ENCODE measurements at regions not wholly inside any gene's neighbourhood (a gene's known extent, or its start where the extent isn't known, plus 50 kb on each side); places are given as distances from the start of the nearest gene placed in this dataset.
"Not testable (repeated sequence)": the region's sequence is repeated elsewhere in the genome, so short reads cannot be mapped to it uniquely, and the experiment has no call there.

DNA sequence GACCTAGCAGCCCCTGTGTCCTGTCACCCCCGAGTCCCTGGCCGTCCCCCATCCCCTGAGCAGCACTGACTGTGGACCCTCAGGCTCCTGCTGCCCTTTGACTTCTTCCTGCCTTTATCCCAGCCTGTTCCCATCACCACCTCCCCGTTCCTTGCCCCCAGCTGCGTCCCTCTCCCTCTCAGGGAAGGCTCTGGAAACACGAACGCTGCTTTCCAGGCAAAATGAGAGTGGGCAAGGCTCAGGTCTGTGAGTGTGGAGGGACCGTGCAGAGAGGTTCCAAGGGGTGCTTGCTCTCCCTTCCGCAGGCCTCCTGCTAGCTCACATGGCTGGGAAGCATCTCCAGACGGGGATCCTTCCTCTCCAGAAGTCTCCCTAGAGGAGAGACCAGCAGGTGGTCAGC is 501.8 kb upstream of the SALL3 start:
- TF ChIP-seq, protein P1, sequence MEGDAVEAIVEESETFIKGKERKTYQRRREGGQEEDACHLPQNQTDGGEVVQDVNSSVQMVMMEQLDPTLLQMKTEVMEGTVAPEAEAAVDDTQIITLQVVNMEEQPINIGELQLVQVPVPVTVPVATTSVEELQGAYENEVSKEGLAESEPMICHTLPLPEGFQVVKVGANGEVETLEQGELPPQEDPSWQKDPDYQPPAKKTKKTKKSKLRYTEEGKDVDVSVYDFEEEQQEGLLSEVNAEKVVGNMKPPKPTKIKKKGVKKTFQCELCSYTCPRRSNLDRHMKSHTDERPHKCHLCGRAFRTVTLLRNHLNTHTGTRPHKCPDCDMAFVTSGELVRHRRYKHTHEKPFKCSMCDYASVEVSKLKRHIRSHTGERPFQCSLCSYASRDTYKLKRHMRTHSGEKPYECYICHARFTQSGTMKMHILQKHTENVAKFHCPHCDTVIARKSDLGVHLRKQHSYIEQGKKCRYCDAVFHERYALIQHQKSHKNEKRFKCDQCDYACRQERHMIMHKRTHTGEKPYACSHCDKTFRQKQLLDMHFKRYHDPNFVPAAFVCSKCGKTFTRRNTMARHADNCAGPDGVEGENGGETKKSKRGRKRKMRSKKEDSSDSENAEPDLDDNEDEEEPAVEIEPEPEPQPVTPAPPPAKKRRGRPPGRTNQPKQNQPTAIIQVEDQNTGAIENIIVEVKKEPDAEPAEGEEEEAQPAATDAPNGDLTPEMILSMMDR (IDR thresholded peaks at IDR 0.05; ENCODE audit: low read depth, low read length) = no peak
- no peak overlapping the region for H3K4me3 ChIP-seq (ENCODE audit: low read depth, low read length)

DNA sequence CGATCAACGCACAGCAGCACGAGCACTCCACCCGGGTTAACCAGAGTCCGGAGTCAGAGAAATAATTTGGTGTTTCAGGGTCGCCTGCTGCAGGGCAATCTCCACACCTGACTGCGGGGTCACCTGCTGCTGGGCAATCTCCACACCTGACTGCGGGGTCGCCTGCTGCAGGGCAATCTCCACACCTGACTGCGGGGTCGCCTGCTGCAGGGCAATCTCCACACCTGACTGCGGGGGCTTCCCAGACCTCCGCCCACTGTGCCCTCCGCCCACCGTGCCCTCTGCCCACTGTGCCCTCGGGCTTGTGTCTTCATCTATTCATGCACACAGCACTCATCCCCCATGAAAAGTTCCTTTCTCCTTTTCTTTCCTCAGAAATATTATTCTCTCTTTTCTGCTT is 500.2 kb upstream of the SALL3 start:
- H3K4me3 ChIP-seq (ENCODE audit: low read depth, low read length) = no peak overlapping the region
- TF ChIP-seq, protein P1 (IDR thresholded peaks at IDR 0.05; ENCODE audit: low read depth, low read length) = no peak

DNA sequence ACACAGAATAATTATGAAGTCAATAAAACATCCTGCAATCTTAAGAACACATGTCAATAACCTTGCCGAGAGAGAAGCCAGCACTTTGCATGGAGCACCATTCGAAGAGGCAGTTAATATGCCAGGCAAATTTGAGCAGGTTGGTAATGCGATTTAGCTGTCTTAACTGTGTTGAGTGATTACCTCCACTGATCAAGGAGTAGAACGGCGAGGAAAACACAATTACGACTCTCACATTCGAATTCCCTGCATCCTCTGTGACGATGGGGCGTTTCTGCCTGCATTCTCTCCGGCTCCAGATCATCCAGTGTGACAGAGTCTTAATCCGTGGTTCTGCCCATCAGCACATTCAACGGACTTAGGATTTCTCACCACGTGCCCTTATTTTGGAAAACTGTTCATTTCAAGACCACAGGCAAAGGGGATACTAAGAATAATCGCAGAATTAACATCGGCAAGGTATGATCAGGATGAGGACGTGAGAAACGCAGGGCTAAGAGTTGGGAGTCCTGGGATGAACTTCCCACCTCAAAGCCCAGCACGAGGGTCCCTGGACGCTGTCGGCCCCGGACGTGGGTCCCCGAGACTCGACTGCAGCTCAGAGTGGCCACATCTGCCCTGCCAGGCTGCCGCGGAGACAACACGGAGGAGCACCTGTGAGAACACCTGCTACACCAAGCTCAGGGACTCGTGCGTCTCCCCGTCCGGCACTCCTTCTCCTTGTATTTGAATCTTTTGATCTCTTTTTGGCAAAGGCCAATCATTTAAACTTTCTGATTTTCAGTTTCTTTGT is 499.2 kb upstream of the SALL3 start:
- H3K4me3 ChIP-seq (ENCODE audit: low read depth, low read length) = no peak overlapping the region
- TF ChIP-seq, protein P1 (IDR thresholded peaks at IDR 0.05; ENCODE audit: low read depth, low read length) = no peak

DNA sequence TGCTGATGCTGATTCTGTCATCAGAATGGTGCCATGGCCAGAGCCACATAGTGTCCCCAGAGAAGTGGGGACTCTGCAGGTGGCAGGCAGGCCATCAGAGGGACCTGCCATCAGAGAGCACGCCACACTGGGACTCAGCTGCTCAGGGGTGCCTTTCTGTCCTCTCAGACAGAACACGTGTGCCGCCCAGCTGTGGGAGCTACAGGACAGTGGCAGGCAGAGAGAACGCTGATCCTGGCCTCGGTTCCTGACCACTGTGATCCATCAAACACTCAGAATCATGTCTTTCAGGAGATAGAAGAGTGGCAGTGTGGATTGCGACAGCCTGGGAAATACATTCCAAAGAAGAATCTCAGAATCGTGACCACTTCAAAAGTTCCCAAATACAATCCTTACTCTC is 497.2 kb upstream of the SALL3 start:
- TF ChIP-seq, protein P1 (IDR thresholded peaks at IDR 0.05; ENCODE audit: low read depth, low read length) = no peak

DNA sequence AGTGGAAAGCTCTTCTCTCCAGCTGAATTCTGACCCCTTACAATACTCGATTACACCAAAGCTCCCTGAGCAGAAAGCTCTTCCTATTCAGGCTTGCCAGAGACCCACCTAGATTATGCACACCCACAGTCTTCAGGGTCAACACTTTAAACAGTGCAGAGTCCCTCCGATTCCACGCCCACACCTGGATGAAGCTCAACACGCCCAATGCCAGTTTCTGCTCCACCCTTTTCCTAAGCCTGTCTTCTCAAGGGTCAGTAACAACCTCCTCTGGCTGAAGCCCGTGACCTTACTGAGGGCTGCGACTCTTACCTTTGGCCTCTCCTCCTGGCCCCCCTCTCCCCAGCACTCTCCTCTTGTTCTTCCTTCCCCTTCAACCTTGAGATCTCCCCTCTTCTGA is 492.0 kb upstream of the SALL3 start:
- no peak overlapping the region for H3K4me3 ChIP-seq (ENCODE audit: low read depth, low read length)
- TF ChIP-seq, protein P1 (IDR thresholded peaks at IDR 0.05; ENCODE audit: low read depth, low read length) = no peak

More for the DNA sequence above, 497.2 kb upstream of the SALL3 start:
- no peak overlapping the region for H3K4me3 ChIP-seq (ENCODE audit: low read depth, low read length)

DNA sequence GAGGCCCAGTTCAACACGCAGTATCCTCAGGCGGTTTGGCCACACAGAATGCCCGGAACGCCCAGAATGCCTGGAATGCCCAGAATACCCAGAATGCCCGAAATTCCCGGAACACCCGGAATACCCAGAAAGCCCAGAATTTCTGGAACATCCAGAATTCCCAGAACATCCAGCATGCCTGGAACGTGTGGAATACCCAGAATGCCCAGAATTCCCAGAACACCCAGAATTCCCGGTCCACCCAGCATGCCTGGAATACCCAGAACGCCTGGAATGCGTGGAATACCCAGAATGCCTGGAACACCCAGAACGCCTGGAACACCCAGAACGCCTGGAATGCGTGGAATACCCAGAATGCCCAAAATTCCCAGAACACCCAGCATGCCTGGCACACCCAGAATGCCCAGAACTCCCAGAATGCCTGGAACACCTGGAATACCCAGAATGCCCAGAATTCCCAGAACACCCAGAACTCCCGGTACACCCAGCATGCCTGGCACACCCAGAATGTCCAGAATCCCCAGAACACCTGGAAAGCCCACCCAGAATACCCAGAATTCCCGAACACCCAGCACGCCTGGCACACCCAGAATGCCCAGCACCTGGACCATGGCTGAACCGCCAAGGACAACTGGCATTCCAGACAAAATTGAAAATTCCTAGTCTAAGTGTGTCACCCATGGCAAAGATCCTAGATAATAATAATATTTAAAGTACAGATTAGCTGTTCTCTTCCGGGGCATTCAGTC is 487.4 kb upstream of the SALL3 start:
- TF ChIP-seq, protein P1 (IDR thresholded peaks at IDR 0.05; ENCODE audit: low read depth, low read length) = no peak
- no peak overlapping the region for H3K4me3 ChIP-seq (ENCODE audit: low read depth, low read length)

DNA sequence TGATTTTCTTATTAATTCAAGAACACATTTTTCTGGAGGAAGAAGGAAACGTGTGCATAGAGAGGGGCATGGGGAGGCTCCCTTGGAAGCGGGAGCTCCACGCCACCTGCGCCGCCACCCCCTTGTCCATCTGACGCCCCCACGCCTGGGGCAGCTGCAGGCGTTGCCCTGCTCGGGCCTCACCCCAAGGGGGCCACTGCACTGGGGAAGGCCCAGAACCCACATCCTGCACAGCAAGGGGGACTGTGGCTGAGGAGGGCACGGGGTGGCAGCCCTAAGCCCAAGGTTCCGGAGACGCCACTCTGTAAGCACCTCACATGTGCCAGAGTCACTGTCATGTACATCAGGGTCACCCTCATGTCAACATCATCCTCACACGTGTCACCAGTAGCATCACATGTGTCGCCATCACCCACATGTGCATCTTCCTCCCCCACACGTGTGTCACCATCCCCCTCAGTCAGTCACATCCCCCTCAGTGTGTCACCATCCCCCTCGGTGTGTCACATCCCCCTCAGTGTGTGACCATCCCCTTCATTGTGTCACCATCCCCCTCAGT is 486.7 kb upstream of the SALL3 start:
- no peak overlapping the region for H3K4me3 ChIP-seq (ENCODE audit: low read depth, low read length)
- TF ChIP-seq, protein P1 (IDR thresholded peaks at IDR 0.05; ENCODE audit: low read depth, low read length) = no peak

DNA sequence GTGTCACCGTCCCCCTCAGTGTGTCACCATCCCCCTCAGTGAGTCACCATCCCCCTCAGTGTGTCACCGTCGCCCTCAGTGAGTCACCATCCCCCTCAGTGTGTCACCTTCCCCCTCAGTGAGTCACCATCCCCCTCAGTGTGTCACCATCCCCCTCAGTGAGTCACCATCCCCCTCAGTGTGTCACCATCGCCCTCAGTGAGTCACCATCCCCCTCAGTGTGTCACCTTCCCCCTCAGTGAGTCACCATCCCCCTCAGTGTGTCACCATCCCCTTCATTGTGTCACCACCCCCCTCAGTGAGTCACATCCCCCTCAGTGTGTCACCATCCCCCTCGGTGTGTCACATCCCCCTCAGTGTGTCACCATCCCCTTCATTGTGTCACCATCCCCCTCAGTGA is 486.1 kb upstream of the SALL3 start:
- not testable (repeated sequence) for H3K4me3 ChIP-seq (ENCODE audit: low read depth, low read length)
